ENCODE measurements at regions not wholly inside any gene's neighbourhood (a gene's known extent, or its start where the extent isn't known, plus 50 kb on each side); places are given as distances from the start of the nearest gene placed in this dataset.
"Not testable (repeated sequence)": the region's sequence is repeated elsewhere in the genome, so short reads cannot be mapped to it uniquely, and the experiment has no call there.

GRCh38 chr3:130151555-130151954 is 69.9 kb downstream of the ALG1L2 start:
- not testable (repeated sequence) for H3K4me1 ChIP-seq; DNase-seq; H3K4me3 ChIP-seq (ENCODE audit: low read depth, low read length); H3K27me3 ChIP-seq; H3K9me3 ChIP-seq; H3K36me3 ChIP-seq

DNA sequence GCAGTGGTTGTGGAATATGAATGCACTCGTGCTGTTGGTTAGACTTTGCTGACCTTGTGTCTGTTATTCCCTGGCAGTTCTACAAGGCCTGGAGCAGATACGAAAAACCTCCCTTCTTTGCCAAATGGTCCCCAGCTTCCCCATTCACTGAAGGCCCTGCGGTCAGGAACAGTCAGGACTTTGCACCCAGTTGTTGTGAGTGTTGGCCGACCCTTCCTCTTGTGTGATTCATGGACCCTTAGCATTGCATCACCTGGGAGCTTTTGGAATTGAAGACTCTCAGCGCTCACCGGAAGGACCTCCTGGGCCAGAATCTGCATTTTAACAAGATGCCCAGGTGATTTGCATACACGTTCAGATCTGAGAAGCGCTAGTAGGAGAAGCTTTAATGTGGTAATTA is 71.6 kb downstream of the ALG1L2 start:
- not testable (repeated sequence) for H3K27me3 ChIP-seq; H3K9me3 ChIP-seq; H3K36me3 ChIP-seq; H3K4me3 ChIP-seq (ENCODE audit: low read depth, low read length); DNase-seq; H3K4me1 ChIP-seq

DNA sequence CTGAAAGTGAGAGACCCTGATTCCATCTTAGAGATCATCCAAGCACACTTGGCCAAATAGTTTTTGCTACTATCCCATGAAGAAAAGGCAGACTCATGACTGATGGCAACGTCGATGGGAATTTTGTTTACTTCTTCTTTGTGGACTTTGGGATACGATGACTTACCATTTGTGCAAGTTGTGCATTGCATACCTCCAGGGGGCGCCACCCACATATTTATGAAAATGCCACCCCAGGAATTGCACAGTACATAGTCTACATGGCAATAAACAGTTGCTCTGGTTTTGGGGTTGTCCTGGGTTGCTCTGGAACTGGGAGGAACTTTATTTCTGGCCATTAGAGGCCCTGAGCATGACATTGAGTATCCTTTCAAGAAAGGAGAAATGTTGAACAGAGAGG is 73.8 kb downstream of the ALG1L2 start:
- not testable (repeated sequence) for DNase-seq; H3K4me3 ChIP-seq (ENCODE audit: low read depth, low read length); H3K9me3 ChIP-seq; H3K27me3 ChIP-seq; H3K36me3 ChIP-seq; H3K4me1 ChIP-seq
- TF ChIP-seq CTCF (IDR thresholded peaks at IDR 0.05; ENCODE audit: low read depth, low read length): peak; percentile 28

DNA sequence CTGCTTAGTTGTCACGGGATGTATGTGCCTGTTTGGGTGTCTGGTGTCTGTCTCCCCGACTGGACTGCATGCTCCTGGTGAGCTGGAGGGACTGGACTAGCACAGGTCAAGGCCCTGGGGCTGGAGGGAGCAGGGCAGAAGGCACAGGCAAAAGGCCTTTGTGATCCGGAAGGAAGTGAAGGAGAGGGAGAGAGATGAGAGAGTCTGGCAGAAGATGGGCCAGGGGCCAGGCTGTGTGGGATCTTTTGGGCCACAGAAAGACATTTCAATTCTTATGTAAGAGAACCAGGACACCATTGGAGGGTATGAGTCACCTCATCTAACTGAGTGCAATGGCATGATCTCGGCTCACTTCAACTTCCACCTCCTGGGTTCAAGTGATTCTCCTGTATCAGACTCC is 85.2 kb downstream of the ALG1L2 start:
- H3K4me1 ChIP-seq; H3K9me3 ChIP-seq; DNase-seq; H3K36me3 ChIP-seq; H3K27me3 ChIP-seq; H3K4me3 ChIP-seq (ENCODE audit: low read depth, low read length): not testable (repeated sequence)

DNA sequence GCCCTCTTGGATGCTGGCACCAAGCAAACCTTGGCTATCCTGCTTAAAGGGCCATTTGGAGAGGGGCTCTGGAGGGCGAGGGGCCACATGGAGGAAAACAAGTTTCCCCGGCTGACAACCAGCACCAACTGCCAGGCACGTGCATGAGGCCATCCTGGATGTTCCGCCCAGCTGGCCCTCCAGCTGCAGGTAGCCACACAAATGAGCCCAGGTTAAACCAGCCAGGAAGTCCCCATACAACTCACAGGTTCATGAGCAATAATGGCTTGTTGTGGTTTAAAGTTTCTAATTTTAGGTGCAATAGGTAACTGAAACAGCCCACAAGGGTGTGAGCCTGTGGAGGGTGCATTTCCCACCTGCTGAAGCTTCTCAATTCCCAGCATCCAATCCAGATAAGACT is 93.6 kb downstream of the ALG1L2 start:
- not testable (repeated sequence) for H3K4me1 ChIP-seq; H3K36me3 ChIP-seq; H3K9me3 ChIP-seq; H3K27me3 ChIP-seq; H3K4me3 ChIP-seq (ENCODE audit: low read depth, low read length); DNase-seq

GRCh38 chr3:130176476-130177256 is 95.0 kb downstream of the ALG1L2 start:
- not testable (repeated sequence) for H3K4me1 ChIP-seq; H3K36me3 ChIP-seq; H3K4me3 ChIP-seq (ENCODE audit: low read depth, low read length); H3K9me3 ChIP-seq; H3K27me3 ChIP-seq; DNase-seq

DNA sequence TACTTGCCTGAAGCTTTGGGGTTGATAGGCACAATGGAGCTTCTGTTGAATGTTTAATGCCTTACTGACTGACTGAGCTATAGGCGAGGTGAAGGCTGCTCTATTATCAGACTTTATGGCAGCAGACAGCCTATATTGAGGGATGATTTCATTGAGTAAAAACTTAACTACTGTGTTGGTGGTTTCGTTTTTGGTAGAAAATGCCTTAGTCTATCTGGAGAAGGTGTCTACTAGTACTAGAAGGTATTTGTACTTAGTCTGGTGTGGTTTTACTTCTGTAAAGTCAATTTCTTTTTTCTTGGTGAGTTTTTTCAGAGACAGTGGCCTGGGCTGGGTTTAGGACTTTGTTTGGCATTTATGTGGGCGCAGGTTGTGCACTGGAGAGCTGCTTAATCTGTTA is 97.2 kb downstream of the ALG1L2 start:
- H3K36me3 ChIP-seq; H3K4me3 ChIP-seq (ENCODE audit: low read depth, low read length); H3K27me3 ChIP-seq; H3K4me1 ChIP-seq; DNase-seq; H3K9me3 ChIP-seq: not testable (repeated sequence)

GRCh38 chr3:130179353-130179970 is 97.8 kb downstream of the ALG1L2 start:
- H3K27me3 ChIP-seq; H3K9me3 ChIP-seq; DNase-seq; H3K36me3 ChIP-seq; H3K4me1 ChIP-seq; H3K4me3 ChIP-seq (ENCODE audit: low read depth, low read length): not testable (repeated sequence)

DNA sequence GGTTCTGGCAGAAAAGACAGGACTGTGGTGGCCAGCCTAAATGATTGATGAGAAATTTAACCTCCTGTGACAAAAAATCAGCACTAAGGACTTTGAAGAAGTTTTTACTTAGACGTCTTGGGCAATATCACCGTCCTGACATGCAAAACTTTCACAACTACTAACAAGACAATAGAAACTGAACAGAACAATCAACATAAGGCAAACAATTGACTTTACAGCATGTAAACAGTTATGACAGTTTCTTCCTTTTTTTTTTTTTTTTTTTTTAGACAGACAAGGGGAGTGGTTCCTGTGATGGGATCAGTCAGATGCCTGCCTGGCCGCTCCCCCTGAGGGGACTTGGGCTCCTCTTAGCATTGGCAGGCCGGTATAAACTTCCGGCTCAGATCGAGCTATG is 100.8 kb downstream of the ALG1L2 start:
- not testable (repeated sequence) for H3K36me3 ChIP-seq; DNase-seq; H3K27me3 ChIP-seq; H3K9me3 ChIP-seq; H3K4me1 ChIP-seq; H3K4me3 ChIP-seq (ENCODE audit: low read depth, low read length)

GRCh38 chr3:130183689-130184088 is 102.1 kb downstream of the ALG1L2 start:
- not testable (repeated sequence) for H3K36me3 ChIP-seq; H3K4me1 ChIP-seq; H3K4me3 ChIP-seq (ENCODE audit: low read depth, low read length); H3K27me3 ChIP-seq; H3K9me3 ChIP-seq; DNase-seq

GRCh38 chr3:130184152-130185024 is 102.8 kb downstream of the ALG1L2 start:
- H3K9me3 ChIP-seq; H3K4me1 ChIP-seq; H3K27me3 ChIP-seq; H3K36me3 ChIP-seq; DNase-seq; H3K4me3 ChIP-seq (ENCODE audit: low read depth, low read length): not testable (repeated sequence)

DNA sequence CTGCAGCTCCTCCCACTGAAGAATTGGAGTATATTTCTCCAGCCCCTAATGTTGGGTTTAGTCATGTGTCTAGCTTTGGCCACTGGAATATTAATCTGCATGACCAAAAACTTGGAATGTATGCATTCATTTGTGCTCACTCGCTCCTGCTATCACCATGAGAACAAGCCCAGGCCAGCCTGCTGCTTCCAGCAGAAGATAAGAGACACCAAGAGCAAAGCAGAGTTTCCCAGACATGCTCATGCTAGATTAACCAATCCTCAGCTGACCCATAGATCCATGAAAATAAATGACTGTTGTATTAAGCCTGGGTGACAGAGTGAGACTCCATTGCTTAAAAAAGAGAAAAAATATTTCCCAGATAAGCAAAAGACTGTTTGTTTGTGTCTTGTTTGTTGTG is 119.6 kb downstream of the ALG1L2 start:
- not testable (repeated sequence) for H3K4me1 ChIP-seq; H3K4me3 ChIP-seq (ENCODE audit: low read depth, low read length); H3K36me3 ChIP-seq; H3K27me3 ChIP-seq; H3K9me3 ChIP-seq; DNase-seq

DNA sequence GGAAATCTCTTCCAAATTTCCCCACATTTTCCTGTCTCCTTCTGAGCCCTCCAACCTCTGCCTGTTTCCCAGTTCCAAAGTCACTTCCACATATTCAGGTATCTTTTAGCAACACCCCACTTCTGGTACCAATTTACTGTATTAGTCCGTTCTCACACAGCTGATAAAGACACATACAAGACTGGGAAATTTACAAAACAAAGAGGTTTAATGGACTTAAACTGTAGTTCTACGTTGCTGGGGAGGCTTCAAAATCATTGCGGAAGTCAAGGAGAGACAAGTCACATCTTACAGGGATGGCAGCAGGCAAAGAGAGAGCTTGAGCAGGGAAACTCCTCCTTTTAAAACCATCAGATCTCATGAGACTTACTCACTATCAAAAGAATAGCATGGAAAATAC is 122.0 kb downstream of the ALG1L2 start:
- not testable (repeated sequence) for H3K4me3 ChIP-seq (ENCODE audit: low read depth, low read length); H3K9me3 ChIP-seq; H3K36me3 ChIP-seq; DNase-seq; H3K27me3 ChIP-seq; H3K4me1 ChIP-seq
